Endothelial cell of umbilical vein (primary cell): ENCODE measurements at regions not wholly inside any gene's neighbourhood (a gene's known extent, or its start where the extent isn't known, plus 50 kb on each side); places are given as distances from the start of the nearest gene placed in this dataset.

ENCODE experiments used
- BruUV-seq: library from RNA; stranded (reverse); fragments of 400-500 nt; replicated peaks from 2 replicates; lab custom pipeline; 2021; lab: Mats Ljungman, UMichigan
- CTCF ChIA-PET: fragments of 300-600, 350-600 bp; sonication (Branson Sonifier 250); formaldehyde crosslinking; loops from one replicate; lab custom pipeline; 2021; ENCODE audit warnings: antibody characterized with exemption, inconsistent platforms; lab: Charles Lee
- POLR2A ChIA-PET: fragments of 300-600, 350-600 bp; sonication (Branson Sonifier 250); formaldehyde crosslinking; loops from one replicate; lab custom pipeline; 2021; ENCODE audit warnings: antibody characterized with exemption, inconsistent platforms; lab: Charles Lee
- DNase-seq: peaks from one replicate; pipeline ENCODE4 v3.0.0-alpha.2; 2011; ENCODE audit warnings: low read depth, low spot score
- FAIRE-seq: peaks from 2 replicates; lab custom pipeline; 2011; peaks lifted over from hg19 to GRCh38; lab: Jason Lieb, UNC
- H2AFZ ChIP-seq: 2 replicates; pipeline ENCODE4 v1.6.0; 2012; ENCODE audit warnings: low read depth, low read length, control low read depth, inconsistent platforms
- H3K27ac ChIP-seq: 2 replicates; pipeline ENCODE4 v1.5.1; 2011; ENCODE audit warnings: low read depth, mild to moderate bottlenecking, control low read depth, low read length, moderate library complexity; ENCODE audit not compliant: insufficient read depth
- H3K27me3 ChIP-seq, 2 experiments: 2 replicates each; pipeline versions ENCODE4 v1.6.0 to v1.6.1; 2011; ENCODE audit warnings: low read length in 2 of 2, mixed read lengths in 1 of 2; ENCODE audit not compliant: control insufficient read depth in 2 of 2, insufficient read depth in 2 of 2
- H3K36me3 ChIP-seq, 2 experiments: 2 replicates in 1 of 2; 3 replicates in 1 of 2; pipeline ENCODE4 v1.5.1; 2011; ENCODE audit warnings: low read length in 2 of 2, mild to moderate bottlenecking in 1 of 2, moderate library complexity in 1 of 2; ENCODE audit not compliant: control insufficient read depth in 2 of 2, insufficient read depth in 2 of 2; ENCODE audit errors: extremely low read depth in 1 of 2
- H3K4me1 ChIP-seq: 3 replicates; pipeline ENCODE4 v1.5.1; 2011; ENCODE audit warnings: mild to moderate bottlenecking, low read length; ENCODE audit not compliant: control insufficient read depth, insufficient read depth; ENCODE audit errors: extremely low read depth
- H3K4me2 ChIP-seq: 2 replicates; pipeline ENCODE4 v1.6.1; 2011; ENCODE audit warnings: low read length, control low read depth, mixed read lengths; ENCODE audit not compliant: insufficient read depth
- H3K4me3 ChIP-seq, 3 experiments: fragments of 200-600 bp in 1 of 3; sonication (generic), shearing (Covaris generic) in 1 of 3; replicated peaks in 1 of 3; 2 replicates each; pipeline ENCODE4 v1.5.1; 2011 to 2016; ENCODE audit warnings: control low read depth in 3 of 3, low read length in 3 of 3, mild to moderate bottlenecking in 2 of 3, inconsistent platforms in 1 of 3, low read depth in 1 of 3, moderate library complexity in 1 of 3; ENCODE audit not compliant: insufficient read depth in 1 of 3
- H3K79me2 ChIP-seq: 2 replicates; pipeline ENCODE4 v1.6.0; 2012; ENCODE audit warnings: low read length, inconsistent platforms; ENCODE audit not compliant: control insufficient read depth, insufficient read depth
- H3K9ac ChIP-seq: replicated peaks from 2 replicates; pipeline ENCODE3; 2011; ENCODE audit warnings: low read length, control low read depth; ENCODE audit not compliant: insufficient read depth; ENCODE audit errors: extremely low read depth
- H3K9me1 ChIP-seq: replicated peaks from 3 replicates; pipeline ENCODE4 v1.6.0; 2011; ENCODE audit warnings: mild to moderate bottlenecking, low read length; ENCODE audit not compliant: control insufficient read depth, insufficient read depth; ENCODE audit errors: extremely low read depth
- H3K9me3 ChIP-seq: replicated peaks from 2 replicates; pipeline ENCODE4 v1.5.1; 2012; ENCODE audit warnings: low read length, inconsistent platforms; ENCODE audit not compliant: control insufficient read depth, insufficient read depth
- H4K20me1 ChIP-seq: replicated peaks from 2 replicates; pipeline ENCODE3; 2011; ENCODE audit warnings: mild to moderate bottlenecking, low read length; ENCODE audit not compliant: control insufficient read depth, insufficient read depth; ENCODE audit errors: extremely low read depth
- MYC ChIP-seq: IDR thresholded peaks from one replicate; pipeline ENCODE4 v1.6.1; 2011; ENCODE audit warnings: mild to moderate bottlenecking, low read depth, low read length
- POLR2AphosphoS5 ChIP-seq: IDR thresholded peaks from 2 replicates; pipeline ENCODE4 v1.6.1; 2012; ENCODE audit warnings: low read depth, mild to moderate bottlenecking, control low read depth, low read length, moderate library complexity; ENCODE audit not compliant: insufficient read depth
- dilution Hi-C: fragments of 300-500 bp; cut with MboI; formaldehyde crosslinking; loops from one replicate; pipeline ENCODE4 v1.15.0; 2019; ENCODE audit warnings: low sequenced_read_pairs; ENCODE audit not compliant: extremely low pct_ligation_motif_present
- intact Hi-C: fragments of 100-400 bp; cut with micrococcal nuclease; formaldehyde crosslinking; loops from one replicate; pipeline ENCODE4 v1.10.0; 2022
- TF ChIP-seq, protein P1 (sequence below): IDR thresholded peaks from 2 replicates; pipeline ENCODE4 v1.6.1; 2011; ENCODE audit not compliant: insufficient read depth, insufficient read length
- TF ChIP-seq, protein P2 (sequence below), 2 donors: IDR thresholded peaks; 1 replicate in 1 of 2; 2 replicates in 1 of 2; pipeline ENCODE4 v1.5.1; 2011; ENCODE audit warnings: low read length in 2 of 2, mild to moderate bottlenecking in 2 of 2, moderate library complexity in 2 of 2, control low read depth in 1 of 2, inconsistent platforms in 1 of 2, low read depth in 1 of 2; ENCODE audit not compliant: insufficient read depth in 1 of 2; ENCODE audit errors: extremely low read depth in 1 of 2

DNA sequence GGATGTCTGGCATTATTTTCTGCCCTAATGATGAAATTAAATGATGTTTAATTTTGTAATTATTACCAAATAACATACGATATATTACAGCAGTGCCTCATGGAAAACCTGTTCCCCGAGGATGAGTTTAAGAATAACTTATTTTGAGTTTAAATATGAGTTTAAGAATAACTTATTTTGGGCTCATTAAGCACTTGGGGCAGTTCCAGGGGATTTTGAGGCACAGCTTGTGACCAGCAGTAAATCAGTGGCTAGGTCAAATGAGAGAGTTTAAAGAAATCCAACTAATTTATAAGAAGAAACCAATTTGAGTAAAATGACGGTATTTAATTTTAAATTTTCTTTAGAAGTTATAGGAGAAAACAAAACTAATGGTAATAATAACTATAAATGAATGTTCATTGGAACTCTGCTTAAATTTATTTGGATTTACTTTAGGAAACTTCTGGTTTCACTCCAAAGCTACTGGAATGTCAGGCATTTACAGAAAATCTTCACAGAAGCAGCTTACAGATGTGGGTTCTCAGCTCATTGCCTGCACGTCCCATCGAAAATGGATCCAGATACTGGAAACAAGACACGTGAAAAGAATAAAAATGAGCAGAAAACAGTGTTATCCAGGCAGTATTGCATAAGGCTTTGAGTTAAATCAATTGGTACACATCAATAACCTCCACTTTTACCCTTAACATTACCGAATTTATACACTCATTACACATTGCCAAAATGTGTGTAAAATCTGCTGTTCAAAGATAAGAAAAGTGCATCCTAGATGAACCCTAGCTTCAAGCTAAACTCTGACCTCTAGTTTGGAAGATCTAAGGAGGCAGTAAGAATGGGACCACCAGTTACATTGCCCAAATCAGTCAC is 784.5 kb upstream of the IGFBP3 start:
- no peak for DNase-seq
- H3K36me3 ChIP-seq = no peaks in the 10 kb centered on the region
- no peak overlapping the region for H3K27ac ChIP-seq
- H3K4me3 ChIP-seq = no peak overlapping the region
- no peak overlapping the region for H3K4me2 ChIP-seq
- H3K9me1 ChIP-seq = no peaks in the 10 kb centered on the region
- TF ChIP-seq POLR2AphosphoS5 = no peak
- no peak for TF ChIP-seq MYC
- TF ChIP-seq, protein P1, sequence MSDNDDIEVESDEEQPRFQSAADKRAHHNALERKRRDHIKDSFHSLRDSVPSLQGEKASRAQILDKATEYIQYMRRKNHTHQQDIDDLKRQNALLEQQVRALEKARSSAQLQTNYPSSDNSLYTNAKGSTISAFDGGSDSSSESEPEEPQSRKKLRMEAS = no peak
- TF ChIP-seq, protein P2, sequence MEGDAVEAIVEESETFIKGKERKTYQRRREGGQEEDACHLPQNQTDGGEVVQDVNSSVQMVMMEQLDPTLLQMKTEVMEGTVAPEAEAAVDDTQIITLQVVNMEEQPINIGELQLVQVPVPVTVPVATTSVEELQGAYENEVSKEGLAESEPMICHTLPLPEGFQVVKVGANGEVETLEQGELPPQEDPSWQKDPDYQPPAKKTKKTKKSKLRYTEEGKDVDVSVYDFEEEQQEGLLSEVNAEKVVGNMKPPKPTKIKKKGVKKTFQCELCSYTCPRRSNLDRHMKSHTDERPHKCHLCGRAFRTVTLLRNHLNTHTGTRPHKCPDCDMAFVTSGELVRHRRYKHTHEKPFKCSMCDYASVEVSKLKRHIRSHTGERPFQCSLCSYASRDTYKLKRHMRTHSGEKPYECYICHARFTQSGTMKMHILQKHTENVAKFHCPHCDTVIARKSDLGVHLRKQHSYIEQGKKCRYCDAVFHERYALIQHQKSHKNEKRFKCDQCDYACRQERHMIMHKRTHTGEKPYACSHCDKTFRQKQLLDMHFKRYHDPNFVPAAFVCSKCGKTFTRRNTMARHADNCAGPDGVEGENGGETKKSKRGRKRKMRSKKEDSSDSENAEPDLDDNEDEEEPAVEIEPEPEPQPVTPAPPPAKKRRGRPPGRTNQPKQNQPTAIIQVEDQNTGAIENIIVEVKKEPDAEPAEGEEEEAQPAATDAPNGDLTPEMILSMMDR (IDR thresholded peaks at IDR 0.05; ENCODE audit: extremely low read depth in 1 of 2, insufficient read depth in 1 of 2, low read depth in 1 of 2, low read length in 2 of 2) = no peak
- no peak overlapping the region for H3K9ac ChIP-seq
- H3K27me3 ChIP-seq = no peaks in the 10 kb centered on the region
- POLR2A ChIA-PET = no interaction called here
- intact Hi-C loops (no loop called here), dilution Hi-C loops (no loop called here)
- H3K79me2 ChIP-seq = no peaks in the 10 kb centered on the region
- no TSS peak for BruUV-seq
- FAIRE-seq = peak; percentile 53
- CTCF ChIA-PET = no interaction called here
- no peak overlapping the region for H2AFZ ChIP-seq
- no peaks in the 10 kb centered on the region for H3K9me3 ChIP-seq
- H3K4me1 ChIP-seq = no peaks in the 10 kb centered on the region
- H4K20me1 ChIP-seq = no peaks in the 10 kb centered on the region
